GM20000 (cell line): ENCODE measurements at regions not wholly inside any gene's neighbourhood (a gene's known extent, or its start where the extent isn't known, plus 50 kb on each side); places are given as distances from the start of the nearest gene placed in this dataset.

Experiments
- DNase-seq: peaks from one replicate; pipeline ENCODE4 v3.0.0; 2012; ENCODE audit warnings: low spot score
- TF ChIP-seq, protein P1 (sequence below): IDR thresholded peaks from 2 replicates; pipeline ENCODE4 v1.5.1; 2012; ENCODE audit warnings: mild to moderate bottlenecking, control low read depth; ENCODE audit errors: extremely low read depth, missing control alignments

DNA sequence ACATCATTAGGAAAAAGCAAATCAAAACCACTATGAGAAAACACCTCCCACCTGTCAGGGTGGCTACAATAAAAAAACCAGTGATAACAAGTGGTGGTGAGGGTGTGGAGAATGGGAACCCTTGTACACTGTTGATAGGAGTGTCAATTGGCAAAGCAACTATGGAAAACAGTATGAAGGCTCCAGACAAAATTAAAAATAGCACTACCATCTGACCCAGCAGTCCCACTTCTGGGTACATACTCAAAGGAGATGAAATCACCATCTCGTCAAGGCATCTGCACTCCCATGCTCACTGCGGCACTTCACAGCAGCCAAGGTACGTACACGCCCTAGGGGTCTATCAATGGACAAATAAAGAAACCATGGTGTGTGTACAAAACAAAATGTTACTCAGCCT is 715.1 kb downstream of the UQCRFS1 start:
- TF ChIP-seq, protein P1, sequence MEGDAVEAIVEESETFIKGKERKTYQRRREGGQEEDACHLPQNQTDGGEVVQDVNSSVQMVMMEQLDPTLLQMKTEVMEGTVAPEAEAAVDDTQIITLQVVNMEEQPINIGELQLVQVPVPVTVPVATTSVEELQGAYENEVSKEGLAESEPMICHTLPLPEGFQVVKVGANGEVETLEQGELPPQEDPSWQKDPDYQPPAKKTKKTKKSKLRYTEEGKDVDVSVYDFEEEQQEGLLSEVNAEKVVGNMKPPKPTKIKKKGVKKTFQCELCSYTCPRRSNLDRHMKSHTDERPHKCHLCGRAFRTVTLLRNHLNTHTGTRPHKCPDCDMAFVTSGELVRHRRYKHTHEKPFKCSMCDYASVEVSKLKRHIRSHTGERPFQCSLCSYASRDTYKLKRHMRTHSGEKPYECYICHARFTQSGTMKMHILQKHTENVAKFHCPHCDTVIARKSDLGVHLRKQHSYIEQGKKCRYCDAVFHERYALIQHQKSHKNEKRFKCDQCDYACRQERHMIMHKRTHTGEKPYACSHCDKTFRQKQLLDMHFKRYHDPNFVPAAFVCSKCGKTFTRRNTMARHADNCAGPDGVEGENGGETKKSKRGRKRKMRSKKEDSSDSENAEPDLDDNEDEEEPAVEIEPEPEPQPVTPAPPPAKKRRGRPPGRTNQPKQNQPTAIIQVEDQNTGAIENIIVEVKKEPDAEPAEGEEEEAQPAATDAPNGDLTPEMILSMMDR, result no peak
- no peak for DNase-seq

DNA sequence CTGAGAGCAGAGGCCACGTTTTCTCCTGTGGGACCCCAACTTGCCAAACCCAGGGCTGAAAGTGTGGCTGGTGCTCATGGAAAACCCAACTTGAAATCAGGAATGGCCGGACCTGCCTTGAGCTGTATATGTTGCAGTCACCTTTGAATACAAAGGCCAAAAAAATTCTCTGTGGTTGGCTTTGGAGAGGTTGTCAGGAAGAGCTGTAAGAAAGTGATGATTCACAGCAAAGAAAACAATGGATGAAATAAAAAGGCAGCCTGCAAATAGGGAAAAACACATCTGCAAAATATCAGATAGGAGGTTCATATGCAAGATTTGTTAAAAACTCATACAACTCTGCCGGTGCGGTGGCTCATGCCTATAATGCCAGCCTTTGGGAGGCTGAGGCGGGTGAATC is 715.8 kb downstream of the UQCRFS1 start:
- DNase-seq, result no peak
- TF ChIP-seq, protein P1, result no peak

DNA sequence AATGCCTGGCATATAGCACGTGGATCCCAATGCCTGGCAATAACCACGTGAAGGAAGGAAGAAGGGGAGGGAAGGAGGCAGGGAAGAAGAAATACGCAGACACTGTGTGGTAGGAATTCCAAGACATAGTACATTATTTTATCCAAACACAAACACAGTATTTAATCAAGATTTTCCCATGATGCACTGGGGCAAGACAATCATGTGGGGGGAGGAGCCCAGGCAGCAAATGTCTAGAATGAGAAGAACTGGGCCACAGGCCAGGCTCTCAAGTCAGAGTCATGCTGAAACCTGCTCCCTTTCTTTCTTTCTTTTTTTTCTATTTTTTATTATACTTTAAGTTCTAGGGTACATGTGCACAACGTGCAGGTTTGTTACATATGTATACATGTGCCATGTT is 717.9 kb downstream of the UQCRFS1 start:
- DNase-seq, result no peak
- TF ChIP-seq, protein P1, result no peak

DNA sequence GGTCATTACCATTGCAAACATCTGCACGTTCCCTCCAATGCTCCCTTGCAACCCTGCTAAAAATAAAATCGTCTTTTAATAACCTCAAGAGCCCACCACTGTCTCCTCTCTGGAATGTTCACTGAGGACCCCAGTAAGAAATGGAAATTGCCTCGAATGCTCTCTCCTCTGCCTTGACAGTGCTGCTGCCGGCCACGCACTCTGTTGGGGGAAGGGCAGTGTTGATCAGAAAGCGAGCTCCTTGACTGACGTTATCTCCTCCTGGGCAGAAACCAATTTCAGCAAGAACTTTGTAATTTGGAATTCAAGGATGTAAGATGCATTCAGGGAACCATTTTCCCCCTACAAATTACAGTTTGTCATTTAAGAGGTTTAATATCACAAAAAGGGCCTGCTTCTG is 718.5 kb downstream of the UQCRFS1 start:
- no peak for DNase-seq
- TF ChIP-seq, protein P1, result no peak

DNA sequence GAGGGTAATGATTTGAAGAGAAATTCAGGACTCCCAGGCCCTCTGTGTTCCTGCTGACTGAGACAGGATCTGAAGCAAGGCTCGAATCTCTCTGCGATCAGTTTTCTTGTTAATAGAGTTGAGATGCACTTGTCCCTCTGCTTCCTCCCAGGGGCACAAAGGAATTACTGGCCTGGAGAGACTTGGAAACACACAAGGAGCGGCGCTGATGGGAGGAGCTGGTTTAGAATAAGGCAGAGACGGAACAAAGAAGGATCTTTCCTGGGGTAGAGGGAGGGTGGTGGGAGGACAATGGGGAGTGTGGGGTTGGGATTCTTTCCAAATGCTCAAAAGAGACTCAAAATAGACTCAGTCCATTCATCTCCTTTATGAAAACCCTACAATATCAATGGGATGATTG is 719.1 kb downstream of the UQCRFS1 start:
- no peak for DNase-seq
- TF ChIP-seq, protein P1, result no peak

DNA sequence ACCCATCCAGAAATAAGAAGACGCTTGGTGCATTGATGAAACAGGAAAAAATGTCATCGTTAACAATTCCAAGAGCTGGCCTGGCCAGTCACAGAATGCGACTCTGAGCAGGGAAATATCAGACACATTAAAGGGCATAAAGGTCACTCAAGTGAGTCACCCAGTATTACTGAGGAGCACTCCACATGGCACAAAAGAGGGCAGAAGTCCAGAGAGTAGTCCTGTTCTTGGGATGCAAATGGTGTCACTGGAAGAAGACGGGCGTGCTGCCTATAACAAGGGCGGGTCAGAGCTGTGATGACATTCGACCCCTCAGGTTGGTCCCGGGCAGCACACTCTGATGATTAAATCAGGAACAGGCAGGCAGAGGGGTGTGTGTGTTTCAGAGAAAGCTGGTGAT is 720.3 kb downstream of the UQCRFS1 start:
- TF ChIP-seq, protein P1, result no peak

DNA sequence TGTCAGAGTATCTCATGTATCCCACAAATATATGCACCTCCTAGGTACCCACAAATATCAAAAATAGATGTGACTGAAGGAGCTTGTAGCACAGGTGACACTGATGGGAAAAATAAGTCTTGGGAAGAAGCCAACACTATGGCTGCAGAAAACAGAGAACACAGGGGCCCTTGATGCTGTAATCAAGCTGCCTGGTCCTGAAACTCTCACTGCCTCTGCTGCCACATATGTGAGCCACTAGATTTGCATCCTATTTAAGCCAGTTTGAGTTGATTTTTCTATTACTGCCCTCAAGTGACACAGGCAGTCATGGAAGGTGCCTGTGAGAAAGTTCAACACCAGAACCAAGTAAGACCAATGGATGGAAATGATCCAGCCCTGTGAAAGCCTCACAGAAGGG is 720.8 kb downstream of the UQCRFS1 start:
- DNase-seq, result no peak
- TF ChIP-seq, protein P1, result no peak

More for the DNA sequence above, 720.3 kb downstream of the UQCRFS1 start:
- no peak for DNase-seq
